Fibroblast of skin of right quadriceps (primary cell): ENCODE measurements at regions not wholly inside any gene's neighbourhood (a gene's known extent, or its start where the extent isn't known, plus 50 kb on each side); places are given as distances from the start of the nearest gene placed in this dataset.
A peak's percentile ranks its signal among the peaks of the same experiment; 100 is the strongest.

Experiments used
- DNase-seq: peaks from one replicate; pipeline ENCODE4 v3.0.0-alpha.2; 2013

DNA sequence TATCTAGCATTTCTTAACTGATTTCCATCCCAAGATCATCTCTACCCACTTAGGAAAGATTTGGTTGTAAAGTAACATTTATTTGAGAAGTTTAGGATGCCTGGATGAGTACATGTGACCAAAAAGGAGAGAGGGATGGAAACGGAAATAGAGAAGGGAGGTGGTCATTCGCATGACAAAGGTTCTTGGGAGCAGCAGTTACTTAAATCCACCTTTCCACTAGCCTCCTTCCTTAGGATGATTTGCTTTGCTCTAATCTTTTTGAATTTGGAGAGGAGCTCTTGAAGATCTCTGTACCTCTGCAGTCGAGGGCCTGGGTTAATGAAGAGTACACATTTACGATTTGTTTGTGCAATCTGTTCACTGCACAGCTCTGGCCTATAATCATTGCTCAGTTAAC is 623.5 kb downstream of the EPHA4 start:
- no peak for DNase-seq

- no peak for DNase-seq
These were observed 622.6 kb downstream of the EPHA4 start for GRCh38 chr2:220949466-220949865.

DNA sequence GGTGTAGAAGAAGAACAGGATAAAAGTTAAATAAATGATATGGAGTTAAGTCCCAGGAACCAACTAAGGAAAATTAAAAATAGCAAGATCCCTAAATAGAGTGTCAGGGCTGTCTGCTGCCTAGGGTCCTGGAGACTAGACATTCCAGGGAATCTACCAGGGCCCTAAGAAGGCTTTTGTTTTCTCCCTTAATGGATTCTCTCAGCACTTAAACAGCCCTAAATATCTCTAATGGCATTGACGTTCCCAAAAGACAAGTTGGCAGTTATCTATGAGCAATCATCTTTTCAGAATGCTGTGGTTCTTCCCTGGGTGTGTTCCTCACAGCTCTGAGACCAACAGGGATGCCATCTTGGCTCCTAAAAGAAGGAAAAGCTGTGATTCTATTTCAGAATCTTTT is 616.3 kb downstream of the EPHA4 start:
- DNase-seq: no peak

- DNase-seq: no peak
These were observed 615.7 kb downstream of the EPHA4 start for GRCh38 chr2:220956429-220956828.

GRCh38 chr2:220959391-220959802 is 612.7 kb downstream of the EPHA4 start:
- DNase-seq: no peak

- DNase-seq: no peak
These were observed 610.8 kb downstream of the EPHA4 start for GRCh38 chr2:220961143-220961860.

DNA sequence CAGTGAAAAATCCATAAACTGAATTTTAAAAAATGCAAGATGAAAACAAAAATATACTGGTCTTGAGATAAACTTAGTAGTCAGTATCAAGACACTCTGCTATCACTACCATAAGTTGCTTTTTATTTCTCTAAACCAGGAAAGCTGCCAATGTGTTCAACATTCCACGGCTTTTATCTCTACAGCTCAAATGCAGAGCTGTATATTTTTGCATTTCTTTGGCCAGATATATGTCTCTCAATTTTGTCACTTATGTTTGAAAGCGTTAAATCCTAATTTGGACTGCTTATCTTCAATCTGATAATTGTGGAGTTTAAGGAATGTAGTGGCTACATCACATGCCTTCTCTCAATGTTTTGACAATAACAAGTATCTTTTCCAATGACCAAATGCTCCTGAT is 609.5 kb downstream of the EPHA4 start:
- DNase-seq: peak; percentile 4

GRCh38 chr2:220963076-220963475 is 609.0 kb downstream of the EPHA4 start:
- no peak for DNase-seq

DNA sequence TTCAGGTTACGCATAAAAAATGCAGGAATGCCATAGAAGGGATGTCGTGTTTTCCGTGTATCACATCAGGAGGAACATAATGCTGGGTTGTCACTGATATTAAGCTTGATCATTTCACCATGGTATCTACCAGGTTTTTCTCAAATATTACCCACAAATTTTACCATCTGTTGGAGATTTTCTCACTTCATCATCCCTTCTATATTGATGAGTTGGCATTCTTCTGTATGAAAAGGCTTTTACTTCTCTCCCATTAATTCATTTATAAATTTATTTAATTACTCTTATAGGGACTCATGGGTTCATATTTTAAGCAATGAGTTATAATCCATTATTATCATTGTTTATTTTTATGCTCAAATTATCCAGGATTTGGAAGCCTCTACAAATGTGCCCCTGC is 608.2 kb downstream of the EPHA4 start:
- DNase-seq: no peak

DNA sequence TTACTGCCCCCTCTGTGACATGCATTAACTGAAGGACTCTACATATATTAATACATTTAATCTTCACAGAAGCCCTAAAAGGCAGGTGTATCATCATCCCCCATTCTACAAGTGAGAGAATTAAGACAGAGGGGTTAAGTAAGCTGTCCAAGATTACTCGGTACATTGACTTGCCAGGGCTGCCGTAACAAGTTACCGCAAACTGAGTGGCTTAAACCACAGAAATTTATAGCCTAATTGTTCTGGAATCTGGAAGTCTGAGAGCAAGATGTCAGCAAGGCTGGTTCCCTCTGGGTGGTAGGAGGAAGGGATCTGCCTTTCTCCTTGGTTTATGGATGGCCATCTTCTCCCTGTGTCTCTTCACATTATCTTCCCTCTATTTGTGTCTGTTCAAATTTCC is 605.5 kb downstream of the EPHA4 start:
- DNase-seq: peak; percentile 41

DNA sequence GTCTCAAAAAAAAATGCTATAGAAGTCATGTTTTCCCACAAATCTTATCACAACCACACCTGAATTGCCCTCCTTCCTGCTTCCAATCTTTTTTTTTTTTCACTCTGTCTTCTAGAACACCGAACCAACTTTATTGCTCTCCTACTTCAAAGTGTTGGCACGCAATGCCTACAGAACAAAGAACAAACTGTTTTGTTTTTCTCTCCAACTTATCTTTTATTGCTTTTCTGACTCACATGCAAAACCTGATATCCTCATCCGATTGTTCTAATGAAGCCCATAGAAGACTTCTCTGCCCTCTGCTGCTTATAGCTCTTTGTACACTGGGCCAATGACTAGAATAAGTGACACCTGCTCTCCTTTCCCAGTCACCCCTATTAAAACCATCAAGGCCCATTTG is 602.8 kb downstream of the EPHA4 start:
- no peak for DNase-seq

DNA sequence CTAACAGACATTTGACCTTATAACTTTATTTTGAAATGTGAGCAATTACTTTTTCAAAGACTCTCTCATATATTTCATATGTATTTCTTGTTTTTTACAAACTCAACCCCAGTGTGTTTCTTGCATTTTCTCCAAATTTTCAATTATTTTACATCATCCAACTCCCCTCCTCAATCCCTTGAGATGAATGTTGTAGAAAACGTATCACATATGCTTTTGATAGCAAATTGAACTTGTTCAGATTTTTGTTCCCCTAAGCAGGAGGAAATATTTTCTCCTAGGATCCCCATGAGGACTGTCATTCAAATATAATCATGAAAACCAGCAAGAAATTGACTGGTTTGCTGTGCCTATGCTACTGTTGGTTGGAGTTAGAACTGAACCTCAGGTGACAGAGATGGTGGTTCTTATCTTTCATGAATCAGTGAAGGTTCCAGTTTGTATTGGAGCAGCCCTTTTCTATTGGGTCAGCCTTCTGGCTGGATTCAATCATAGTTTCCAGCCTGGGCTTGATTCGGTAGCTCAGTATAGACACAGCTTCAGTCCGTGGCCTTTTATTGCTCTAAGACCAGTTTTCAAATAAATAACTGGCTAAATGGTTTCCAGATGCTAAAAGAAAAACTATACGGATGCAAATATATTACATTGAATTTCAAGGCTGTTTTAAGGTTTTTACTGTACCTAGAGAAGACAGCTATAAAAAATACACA is 591.0 kb downstream of the EPHA4 start:
- no peak for DNase-seq

DNA sequence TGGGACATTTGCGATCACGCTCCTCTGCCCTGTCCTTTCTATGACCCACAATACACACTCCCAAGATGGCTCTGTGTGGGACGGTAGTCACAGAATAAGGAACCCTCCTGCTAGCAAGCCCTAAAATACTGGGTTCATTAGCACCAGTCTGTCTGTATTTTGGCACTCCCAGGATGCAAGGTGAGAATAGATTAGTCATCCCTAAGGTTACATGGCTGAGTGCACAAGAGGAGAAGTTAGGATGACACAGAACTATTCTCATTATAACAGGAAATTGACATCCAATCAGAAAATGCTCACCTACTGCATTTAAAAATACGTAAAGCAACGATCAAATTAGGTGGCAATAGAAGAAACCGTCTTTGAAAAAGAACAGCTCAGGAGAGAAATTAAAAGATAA is 590.2 kb downstream of the EPHA4 start:
- DNase-seq: no peak

DNA sequence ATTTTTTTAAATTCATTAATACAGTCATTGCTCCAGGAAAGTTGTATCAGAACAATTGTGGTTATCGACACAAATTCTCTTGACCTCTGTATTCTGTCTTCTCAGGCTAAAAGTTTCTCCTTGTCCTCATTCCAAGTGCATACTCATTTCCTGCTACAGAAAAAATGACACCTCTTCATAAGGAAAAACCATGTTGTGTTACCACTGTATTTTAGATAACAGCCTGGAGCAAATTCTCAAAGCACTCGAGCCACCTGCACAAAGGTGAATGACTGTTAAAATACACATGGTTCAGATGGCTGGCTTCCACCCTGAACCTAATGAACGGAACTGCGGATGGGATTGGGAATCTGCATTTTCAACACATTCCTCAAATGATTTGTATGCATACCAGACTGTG is 586.5 kb downstream of the EPHA4 start:
- DNase-seq: no peak

- no peak for DNase-seq
These were observed 584.3 kb downstream of the EPHA4 start for GRCh38 chr2:220987839-220988238.

- DNase-seq: no peak
These were observed 580.1 kb downstream of the EPHA4 start for GRCh38 chr2:220991972-220992371.

GRCh38 chr2:220994846-220995245 is 577.3 kb downstream of the EPHA4 start:
- no peak for DNase-seq

DNA sequence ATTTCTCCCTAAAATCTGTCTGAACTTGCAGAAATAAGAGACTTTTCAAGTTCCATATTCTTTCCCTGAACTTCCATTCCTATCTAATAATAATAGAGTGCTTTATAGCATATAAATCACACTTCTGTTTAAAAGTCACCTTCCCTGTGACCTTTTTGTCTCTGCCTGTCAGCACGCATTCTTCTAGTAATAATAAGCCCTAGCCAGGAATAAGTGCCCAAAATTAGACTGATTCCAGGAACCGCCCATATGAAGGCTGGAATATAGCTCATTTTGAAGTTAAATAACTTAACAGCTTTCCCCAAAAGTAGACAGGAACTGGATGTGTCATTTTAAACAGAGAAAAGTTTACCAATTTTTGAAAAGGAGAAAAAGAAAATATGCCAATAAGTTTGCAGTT is 576.5 kb downstream of the EPHA4 start:
- DNase-seq: no peak

DNA sequence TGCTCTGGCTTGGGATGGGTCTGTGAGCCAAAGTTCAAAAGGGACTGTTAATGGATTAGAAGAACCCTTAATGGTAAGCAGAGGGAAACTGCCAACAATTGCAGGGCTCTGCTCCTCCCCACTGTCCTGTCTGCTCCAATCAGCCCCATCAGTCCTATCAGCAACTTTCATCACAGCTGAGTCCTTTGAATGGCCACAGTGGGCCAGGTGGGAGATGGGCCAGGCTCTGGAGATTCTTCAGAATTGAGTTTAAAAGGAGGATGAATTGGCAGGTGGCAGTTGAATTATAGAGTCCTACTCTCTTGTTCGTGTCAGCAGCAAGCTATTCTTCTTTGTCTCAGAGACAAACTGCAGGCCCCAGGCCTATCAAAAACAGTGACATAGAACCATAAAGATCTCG is 573.9 kb downstream of the EPHA4 start:
- DNase-seq: no peak

GRCh38 chr2:220999356-220999755 is 572.7 kb downstream of the EPHA4 start:
- DNase-seq: peak; percentile 13

GRCh38 chr2:221001381-221001801 is 570.7 kb downstream of the EPHA4 start:
- no peak for DNase-seq

DNA sequence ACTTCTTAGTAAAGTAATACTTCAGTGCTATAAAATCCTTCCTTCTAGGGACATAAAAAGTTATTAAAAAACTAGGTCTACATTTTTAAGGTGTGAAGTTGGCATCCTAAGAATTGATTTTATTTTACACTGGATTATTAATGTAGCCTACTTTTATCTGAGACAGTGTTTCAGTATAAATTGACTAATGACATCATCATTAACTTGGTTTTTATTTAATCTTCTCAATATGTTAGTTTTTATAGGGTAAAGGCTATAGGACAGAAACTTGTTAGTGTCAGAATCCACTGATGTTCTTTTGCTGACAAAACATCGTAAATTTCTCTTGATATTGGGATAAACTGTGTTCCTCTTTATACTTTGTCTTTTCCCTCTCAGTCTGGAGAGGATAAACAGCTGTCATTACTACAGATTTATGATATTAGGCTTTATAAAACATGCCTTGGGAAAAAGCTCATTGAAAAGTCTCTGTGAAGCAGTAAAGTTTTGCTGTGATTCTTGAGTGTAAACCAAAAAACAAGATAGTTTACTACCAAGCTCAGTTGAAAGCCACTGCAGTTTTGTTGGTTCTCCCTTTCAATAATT is 569.9 kb downstream of the EPHA4 start:
- DNase-seq: no peak

DNA sequence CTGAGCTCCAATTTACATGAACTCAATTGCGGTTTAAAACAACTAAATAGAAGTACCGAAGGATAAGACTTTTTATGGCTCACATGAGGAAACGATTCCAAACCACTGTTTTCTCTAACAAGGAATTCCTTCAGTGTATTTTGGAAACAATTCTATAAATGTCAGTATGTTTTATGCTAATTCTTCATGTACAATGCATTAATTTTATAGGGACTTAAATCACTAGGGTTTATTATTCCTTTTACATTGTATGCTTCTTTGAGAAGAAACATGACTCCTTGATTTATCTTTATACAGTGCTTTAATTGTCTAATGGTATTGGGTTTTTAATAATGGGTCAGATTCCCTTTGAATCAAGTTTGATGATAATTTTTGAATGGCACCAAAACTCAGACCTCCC is 566.8 kb downstream of the EPHA4 start:
- DNase-seq: no peak

DNA sequence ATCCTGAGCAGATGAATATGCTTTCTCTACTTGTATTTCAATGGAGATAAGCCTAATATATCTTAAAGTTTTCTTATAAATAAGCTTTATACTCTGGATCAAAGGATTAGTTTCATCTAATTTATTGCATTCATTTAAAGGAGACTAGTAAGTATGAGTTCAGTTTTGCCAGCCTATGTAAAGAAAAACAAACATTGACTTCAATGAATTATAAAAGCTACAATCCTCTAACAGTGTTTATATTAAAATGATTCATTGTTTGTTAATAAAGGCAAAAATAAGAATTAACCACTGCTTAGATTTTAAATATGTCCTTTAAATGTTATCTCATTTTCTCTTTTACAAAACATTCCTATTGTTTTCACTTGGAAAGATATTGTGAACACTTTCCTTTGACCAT is 566.0 kb downstream of the EPHA4 start:
- DNase-seq: no peak
